Subcutaneous abdominal adipose tissue (tissue), 5 donors: ENCODE measurements at regions not wholly inside any gene's neighbourhood (a gene's known extent, or its start where the extent isn't known, plus 50 kb on each side); places are given as distances from the start of the nearest gene placed in this dataset.

Experiments used
- H3K27ac ChIP-seq: one replicate; pipeline ENCODE4 v1.7.0; 2013; ENCODE audit warnings: low read depth, mild to moderate bottlenecking, inconsistent platforms, low read length, moderate library complexity
- H3K27me3 ChIP-seq, 5 donors: one replicate each; pipeline ENCODE4 v1.7.0; 2013; ENCODE audit warnings: low read length in 5 of 5, inconsistent platforms in 1 of 5; ENCODE audit not compliant: control insufficient read depth in 5 of 5, insufficient read depth in 4 of 5
- H3K36me3 ChIP-seq, 5 donors: one replicate each; pipeline ENCODE4 v1.7.0; 2013; ENCODE audit warnings: low read length in 5 of 5; ENCODE audit not compliant: control insufficient read depth in 5 of 5, insufficient read depth in 5 of 5
- H3K4me1 ChIP-seq, 5 donors: one replicate each; pipeline ENCODE4 v1.7.0; 2013; ENCODE audit warnings: low read length in 5 of 5, mild to moderate bottlenecking in 3 of 5, moderate library complexity in 1 of 5; ENCODE audit not compliant: control insufficient read depth in 5 of 5, insufficient read depth in 5 of 5
- H3K4me3 ChIP-seq, 5 donors: one replicate each; pipeline ENCODE4 v1.7.0; 2013; ENCODE audit warnings: low read length in 5 of 5, low read depth in 1 of 5
- H3K9ac ChIP-seq, 5 donors: one replicate each; pipeline ENCODE4 v1.7.0; 2013; ENCODE audit warnings: low read length in 5 of 5, mild to moderate bottlenecking in 4 of 5, moderate library complexity in 3 of 5
- H3K9me3 ChIP-seq, 5 donors: one replicate each; pipeline ENCODE4 v1.7.0; 2013; ENCODE audit warnings: low read length in 5 of 5; ENCODE audit not compliant: control insufficient read depth in 5 of 5
- donor health status: healthy.
- donor health status: healthy.
- donor health status: healthy.
- donor health status: healthy.
- donor health status: healthy.

DNA sequence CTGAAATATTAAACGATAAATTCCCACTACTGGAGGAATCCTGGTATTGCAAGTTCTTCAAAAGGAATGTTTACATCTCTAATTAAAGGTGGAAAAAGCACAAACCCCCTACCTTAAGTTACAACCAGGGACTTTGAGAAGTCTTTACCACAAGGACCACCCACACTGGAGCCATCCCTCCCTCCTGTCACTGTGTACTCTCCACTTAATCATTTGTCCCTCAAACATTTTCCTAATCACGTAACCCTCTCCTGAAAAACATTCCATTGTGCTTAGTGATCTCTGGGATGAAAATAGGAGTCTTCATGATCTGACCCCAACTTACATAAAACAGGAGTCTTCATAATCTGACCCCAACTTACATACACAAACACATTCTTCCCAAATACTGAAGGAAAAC lies 85.7 kb downstream of the SUCLG1 start:
- Histone ChIP-seq H3K9ac (no peak overlapping the region), H3K4me3 (no peak overlapping the region), H3K27ac (no peak overlapping the region), H3K9me3 (no peaks in the 10 kb centered on the region), H3K36me3 (no peaks in the 10 kb centered on the region), H3K4me1 (no peaks in the 10 kb centered on the region), H3K27me3 (no peaks in the 10 kb centered on the region)

- no peaks in the 10 kb centered on the region for H3K4me1 ChIP-seq
- no peak overlapping the region for H3K4me3 ChIP-seq
- H3K27me3 ChIP-seq = no peaks in the 10 kb centered on the region
- peaks cover 3 to 31% (median 20%) of the 10 kb centered on the region in 5 donors for H3K9me3 ChIP-seq
- no peaks in the 10 kb centered on the region for H3K36me3 ChIP-seq
- H3K9ac ChIP-seq = no peak overlapping the region
- H3K27ac ChIP-seq = no peak overlapping the region
Observed at GRCh38 chr2:84362541-84362940, 96.5 kb downstream of the SUCLG1 start.

- Histone ChIP-seq H3K27me3 (no peaks in the 10 kb centered on the region), H3K27ac (no peak overlapping the region), H3K9ac (no peak overlapping the region), H3K36me3 (no peaks in the 10 kb centered on the region), H3K4me1 (no peaks in the 10 kb centered on the region), H3K9me3 (peaks cover 0 to 4% (median 0%) of the 10 kb centered on the region in 5 donors), H3K4me3 (no peak overlapping the region)
Observed at GRCh38 chr2:84338069-84338468, 121.0 kb downstream of the SUCLG1 start.

DNA sequence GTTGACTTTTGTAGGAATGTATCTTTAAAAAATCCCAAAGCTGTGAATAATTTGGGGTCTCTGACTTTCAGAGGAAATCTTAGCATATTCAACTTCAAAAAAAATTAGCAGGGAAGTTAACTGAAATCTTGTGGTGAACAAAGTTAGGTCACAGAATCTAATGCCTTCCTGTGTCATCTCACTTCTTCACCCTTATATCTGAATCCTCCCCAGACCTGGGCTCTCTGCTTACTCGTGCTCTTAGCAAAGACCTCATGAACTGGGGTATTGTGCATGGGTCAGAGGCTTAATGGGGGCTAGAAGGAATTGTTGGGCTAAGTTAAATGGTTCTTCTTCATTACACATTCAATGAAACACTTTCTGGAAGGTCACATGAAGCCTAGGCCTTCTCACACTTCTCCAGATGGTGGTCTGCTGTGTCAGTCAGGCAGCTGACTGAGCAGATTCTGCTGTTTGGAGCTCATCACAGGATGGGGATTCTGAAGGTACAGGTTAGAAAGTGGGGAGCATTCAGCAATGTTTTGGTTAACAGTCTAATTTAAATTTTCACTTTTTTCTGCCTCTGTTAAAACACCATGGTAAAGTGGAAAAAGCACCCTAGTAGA lies 131.3 kb downstream of the SUCLG1 start:
- no peaks in the 10 kb centered on the region for H3K36me3 ChIP-seq
- H3K9ac ChIP-seq = no peak overlapping the region
- no peaks in the 10 kb centered on the region for H3K4me1 ChIP-seq
- peaks cover 0 to 3% (median 0%) of the 10 kb centered on the region in 5 donors for H3K27me3 ChIP-seq
- H3K9me3 ChIP-seq = peaks cover 0 to 2% (median 0%) of the 10 kb centered on the region in 5 donors
- H3K4me3 ChIP-seq = no peak overlapping the region
- H3K27ac ChIP-seq = no peak overlapping the region

- H3K9me3 ChIP-seq = peaks cover 0 to 2% (median 0%) of the 10 kb centered on the region in 5 donors
- H3K36me3 ChIP-seq = no peaks in the 10 kb centered on the region
- no peak overlapping the region for H3K4me3 ChIP-seq
Observed at GRCh38 chr2:84326831-84327432, 132.1 kb downstream of the SUCLG1 start.

DNA sequence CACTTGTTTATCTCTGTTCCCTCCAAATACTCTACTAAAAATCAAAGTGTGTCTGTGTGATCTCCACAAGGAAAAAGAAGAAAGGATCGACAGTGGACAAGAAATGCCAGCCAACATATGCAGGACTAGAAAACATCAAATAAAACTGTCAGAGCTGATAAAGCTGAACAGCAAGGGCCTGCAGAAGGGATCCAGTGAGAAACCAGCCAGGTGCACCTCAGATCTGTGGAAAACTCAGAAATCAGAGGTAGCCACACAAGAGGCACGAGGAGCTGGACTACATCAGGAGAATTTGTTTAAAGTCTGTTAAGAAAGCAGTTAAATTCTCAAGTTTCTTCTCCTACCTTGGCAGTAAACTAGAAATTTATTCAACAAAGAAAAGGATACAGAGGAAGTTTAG lies 135.2 kb downstream of the SUCLG1 start:
- Histone ChIP-seq H3K36me3 (no peaks in the 10 kb centered on the region), H3K9ac (no peak overlapping the region), H3K4me3 (no peak overlapping the region), H3K27ac (no peak overlapping the region), H3K9me3 (no peaks in the 10 kb centered on the region), H3K4me1 (no peaks in the 10 kb centered on the region), H3K27me3 (peaks cover 0 to 5% (median 4%) of the 10 kb centered on the region in 5 donors)

More at GRCh38 chr2:84326831-84327432, 132.1 kb downstream of the SUCLG1 start:
- Histone ChIP-seq H3K27me3 (peaks cover 0 to 4% (median 0%) of the 10 kb centered on the region in 5 donors), H3K4me1 (no peaks in the 10 kb centered on the region), H3K9ac (no peak overlapping the region), H3K27ac (no peak overlapping the region)

DNA sequence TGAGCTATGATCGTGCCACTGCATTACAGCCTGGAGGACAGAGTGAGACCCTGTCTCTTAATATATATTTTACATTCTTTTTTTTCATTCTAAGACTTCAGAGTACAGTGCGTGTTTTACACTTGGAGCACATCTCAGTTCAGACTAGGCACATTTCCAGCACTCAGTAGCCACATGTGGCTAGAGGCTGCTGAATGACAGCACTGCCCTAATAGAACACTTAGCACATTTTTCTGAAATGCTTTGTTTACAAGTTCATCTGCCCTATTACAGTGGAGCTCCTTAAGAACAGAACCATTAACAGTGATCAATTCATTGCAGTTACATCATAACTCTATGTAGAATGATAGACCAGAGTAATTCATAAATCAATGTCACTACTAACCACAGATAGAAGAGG lies 138.1 kb downstream of the SUCLG1 start:
- Histone ChIP-seq H3K4me3 (no peak overlapping the region), H3K36me3 (no peaks in the 10 kb centered on the region), H3K9ac (no peak overlapping the region), H3K27me3 (peaks cover 0 to 6% (median 4%) of the 10 kb centered on the region in 5 donors), H3K4me1 (no peaks in the 10 kb centered on the region), H3K9me3 (no peaks in the 10 kb centered on the region), H3K27ac (no peak overlapping the region)

GRCh38 chr2:84319581-84319980 lies 139.5 kb downstream of the SUCLG1 start:
- Histone ChIP-seq H3K4me1 (no peaks in the 10 kb centered on the region), H3K9ac (no peak overlapping the region), H3K4me3 (no peak overlapping the region), H3K9me3 (no peaks in the 10 kb centered on the region), H3K36me3 (no peaks in the 10 kb centered on the region), H3K27ac (no peak overlapping the region), H3K27me3 (peaks cover 2 to 6% (median 4%) of the 10 kb centered on the region in 5 donors)

GRCh38 chr2:84317135-84317534 lies 141.9 kb downstream of the SUCLG1 start:
- H3K4me1 ChIP-seq = no peaks in the 10 kb centered on the region
- peaks cover 0 to 6% (median 4%) of the 10 kb centered on the region in 5 donors for H3K27me3 ChIP-seq
- H3K4me3 ChIP-seq = no peak overlapping the region
- H3K36me3 ChIP-seq = no peaks in the 10 kb centered on the region
- H3K9ac ChIP-seq = no peak overlapping the region
- H3K27ac ChIP-seq = no peak overlapping the region
- H3K9me3 ChIP-seq = no peaks in the 10 kb centered on the region

DNA sequence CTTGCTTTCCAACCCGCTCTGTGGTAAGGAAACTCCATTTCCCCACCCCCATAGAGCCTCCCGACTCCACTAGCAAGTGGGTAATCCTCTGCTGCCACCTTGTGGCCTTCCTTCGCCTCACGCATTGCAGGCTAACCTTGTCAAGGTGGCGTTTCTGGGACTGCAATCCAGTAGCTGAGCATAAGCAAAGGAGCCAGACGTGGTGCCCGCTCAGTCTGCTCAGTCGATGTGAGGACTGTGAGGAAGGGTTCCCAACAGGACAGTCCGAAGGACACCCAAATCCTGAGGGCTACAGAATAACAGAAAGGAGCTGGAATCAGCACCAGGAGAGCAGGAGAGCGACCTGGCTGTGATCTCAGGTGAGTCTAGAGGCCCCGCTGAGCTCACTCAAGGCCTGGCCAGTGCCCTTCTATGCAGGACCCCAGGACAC lies 144.2 kb downstream of the SUCLG1 start:
- H3K9me3 ChIP-seq = no peaks in the 10 kb centered on the region
- H3K27ac ChIP-seq = no peak overlapping the region
- no peaks in the 10 kb centered on the region for H3K4me1 ChIP-seq
- peaks cover 0 to 4% (median 2%) of the 10 kb centered on the region in 5 donors for H3K27me3 ChIP-seq
- H3K36me3 ChIP-seq = no peaks in the 10 kb centered on the region
- no peak overlapping the region for H3K9ac ChIP-seq
- H3K4me3 ChIP-seq = no peak overlapping the region
